ENCODE measurements at regions not wholly inside any gene's neighbourhood (a gene's known extent, or its start where the extent isn't known, plus 50 kb on each side); places are given as distances from the start of the nearest gene placed in this dataset.

DNA sequence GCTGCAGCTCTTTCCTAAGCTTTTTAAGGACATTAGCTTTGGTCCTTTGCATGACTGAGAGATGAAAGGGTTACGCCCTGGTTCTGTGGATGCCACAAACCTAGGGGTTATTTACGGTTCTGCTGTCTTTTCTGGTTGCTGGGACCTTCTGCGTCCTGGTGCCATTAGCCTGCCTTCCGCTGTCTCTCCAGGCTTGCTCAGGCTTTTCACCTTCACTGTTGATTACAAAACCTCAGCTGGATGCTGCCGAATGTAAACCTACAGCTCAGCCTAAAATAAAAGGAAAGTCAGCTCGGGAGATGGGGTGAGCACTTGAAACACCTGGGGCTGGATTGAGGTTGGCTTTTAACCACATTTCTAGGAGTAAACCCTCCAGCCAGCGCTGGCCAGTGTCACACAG is 130.9 kb upstream of the ARHGAP28 start:
- Histone ChIP-seq H3K9ac (ENCODE audit: low read length) (no peak overlapping the region), H3K27ac (ENCODE audit: low read length) (no peak overlapping the region), H3K9me3 (ENCODE audit: control insufficient read depth, low read depth, low read length) (no peaks in the 10 kb centered on the region), H3K4me3 (ENCODE audit: low read length) (no peak overlapping the region), H3K4me1 (ENCODE audit: control insufficient read depth, low read depth, low read length) (peaks cover 5% of the 10 kb centered on the region), H3K27me3 (ENCODE audit: control insufficient read depth, insufficient read depth, low read length) (no peaks in the 10 kb centered on the region), H3K36me3 (ENCODE audit: control insufficient read depth, low read depth, low read length) (no peaks in the 10 kb centered on the region)

DNA sequence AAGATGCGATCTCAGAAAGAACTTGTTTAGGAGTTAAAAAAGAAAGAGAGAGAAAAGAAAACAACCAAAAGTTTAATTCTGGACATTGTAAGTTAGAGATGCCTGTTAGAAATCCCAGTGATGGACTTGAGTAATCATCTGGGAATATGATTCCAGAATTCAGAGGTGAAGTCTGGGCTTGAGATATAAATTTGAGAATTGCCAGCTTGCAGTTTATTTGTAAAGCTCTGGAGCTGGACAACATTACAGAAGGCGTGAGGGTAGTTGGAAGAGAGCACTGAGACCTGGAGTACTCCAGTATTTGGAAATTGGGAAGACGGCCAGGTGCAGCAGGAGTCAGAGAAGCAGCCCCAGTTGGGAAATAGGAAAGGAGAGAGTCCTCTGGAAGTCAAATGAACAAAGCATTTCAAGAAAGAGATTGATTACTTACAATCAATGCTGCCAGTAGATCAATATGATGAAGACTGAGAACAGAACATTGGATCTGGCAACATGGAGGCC is 128.8 kb upstream of the ARHGAP28 start:
- Histone ChIP-seq H3K9ac (ENCODE audit: low read length) (no peak overlapping the region), H3K27me3 (ENCODE audit: control insufficient read depth, insufficient read depth, low read length) (no peaks in the 10 kb centered on the region), H3K4me1 (ENCODE audit: control insufficient read depth, low read depth, low read length) (peaks cover 5% of the 10 kb centered on the region), H3K9me3 (ENCODE audit: control insufficient read depth, low read depth, low read length) (no peaks in the 10 kb centered on the region), H3K27ac (ENCODE audit: low read length) (no peak overlapping the region), H3K36me3 (ENCODE audit: control insufficient read depth, low read depth, low read length) (no peaks in the 10 kb centered on the region), H3K4me3 (ENCODE audit: low read length) (no peak overlapping the region)

DNA sequence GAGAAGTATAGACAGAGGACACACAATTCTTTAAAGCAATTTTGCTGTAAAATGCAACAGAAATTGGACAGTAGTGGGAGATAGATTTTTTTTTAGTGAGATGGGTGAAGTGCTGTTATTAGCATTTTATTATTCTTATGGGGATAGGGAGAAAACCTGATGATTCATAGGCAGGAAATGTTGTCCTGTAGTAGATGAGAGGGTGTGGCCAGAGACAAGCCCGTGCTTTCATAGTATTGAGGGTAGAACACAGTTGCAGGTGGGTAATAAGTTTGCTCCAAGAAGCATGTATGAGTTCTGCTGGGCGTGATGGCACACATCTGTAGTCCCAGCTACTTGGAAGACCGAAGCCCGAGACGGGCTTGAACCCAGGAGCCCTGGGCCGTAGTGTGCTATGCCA is 128.3 kb upstream of the ARHGAP28 start:
- Histone ChIP-seq H3K27ac (ENCODE audit: low read length) (no peak overlapping the region), H3K4me3 (ENCODE audit: low read length) (no peak overlapping the region), H3K9ac (ENCODE audit: low read length) (no peak overlapping the region), H3K36me3 (ENCODE audit: control insufficient read depth, low read depth, low read length) (no peaks in the 10 kb centered on the region), H3K9me3 (ENCODE audit: control insufficient read depth, low read depth, low read length) (no peaks in the 10 kb centered on the region), H3K4me1 (ENCODE audit: control insufficient read depth, low read depth, low read length) (peaks cover 9% of the 10 kb centered on the region), H3K27me3 (ENCODE audit: control insufficient read depth, insufficient read depth, low read length) (no peaks in the 10 kb centered on the region)

DNA sequence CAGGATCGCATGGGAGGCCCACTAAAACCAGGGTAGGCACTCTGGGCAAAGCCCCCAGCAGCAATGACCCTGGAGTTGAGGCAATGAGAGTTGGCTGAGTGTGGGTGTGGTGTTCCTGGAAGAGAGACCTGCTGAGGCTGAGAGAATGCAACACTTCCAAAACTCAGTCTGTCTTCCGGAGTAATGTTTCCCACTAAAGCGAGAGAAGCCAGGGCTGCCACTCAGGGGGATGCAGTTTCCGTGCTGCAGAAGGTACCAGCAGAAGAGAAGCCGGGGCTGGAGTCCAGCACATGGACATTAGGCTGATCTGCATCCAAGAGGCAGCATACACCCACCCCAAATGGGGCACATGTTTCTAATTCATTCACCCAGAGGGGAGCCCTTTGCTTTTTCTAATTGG is 127.2 kb upstream of the ARHGAP28 start:
- Histone ChIP-seq H3K4me3 (ENCODE audit: low read length) (no peak overlapping the region), H3K36me3 (ENCODE audit: control insufficient read depth, low read depth, low read length) (no peaks in the 10 kb centered on the region), H3K9ac (ENCODE audit: low read length) (no peak overlapping the region), H3K4me1 (ENCODE audit: control insufficient read depth, low read depth, low read length) (peaks cover 20% of the 10 kb centered on the region), H3K27ac (ENCODE audit: low read length) (no peak overlapping the region), H3K9me3 (ENCODE audit: control insufficient read depth, low read depth, low read length) (no peaks in the 10 kb centered on the region), H3K27me3 (ENCODE audit: control insufficient read depth, insufficient read depth, low read length) (no peaks in the 10 kb centered on the region)

DNA sequence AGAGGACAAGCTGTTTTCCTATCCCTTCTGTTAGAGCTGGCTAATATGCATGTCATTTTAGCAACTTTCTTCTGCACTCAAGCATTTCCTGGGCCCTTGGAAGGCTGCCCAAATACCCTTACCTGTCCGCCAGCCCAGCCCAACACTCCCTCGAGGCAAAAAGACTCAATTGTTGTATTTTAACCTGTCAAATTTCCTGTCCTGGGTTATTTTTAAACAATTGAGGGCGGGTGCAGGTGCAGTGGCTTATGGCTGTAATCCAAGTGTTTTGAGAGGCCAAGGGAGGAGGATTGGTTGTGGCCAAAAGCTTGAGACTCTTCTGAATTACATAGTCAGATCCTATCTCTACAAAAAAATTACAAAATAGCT is 125.0 kb upstream of the ARHGAP28 start:
- H3K4me1 ChIP-seq (ENCODE audit: control insufficient read depth, low read depth, low read length), result peaks cover 15% of the 10 kb centered on the region
- H3K27ac ChIP-seq (ENCODE audit: low read length), result no peak overlapping the region
- no peak overlapping the region for H3K4me3 ChIP-seq (ENCODE audit: low read length)
- no peaks in the 10 kb centered on the region for H3K27me3 ChIP-seq (ENCODE audit: control insufficient read depth, insufficient read depth, low read length)
- no peak overlapping the region for H3K9ac ChIP-seq (ENCODE audit: low read length)
- H3K36me3 ChIP-seq (ENCODE audit: control insufficient read depth, low read depth, low read length), result no peaks in the 10 kb centered on the region
- H3K9me3 ChIP-seq (ENCODE audit: control insufficient read depth, low read depth, low read length), result no peaks in the 10 kb centered on the region

DNA sequence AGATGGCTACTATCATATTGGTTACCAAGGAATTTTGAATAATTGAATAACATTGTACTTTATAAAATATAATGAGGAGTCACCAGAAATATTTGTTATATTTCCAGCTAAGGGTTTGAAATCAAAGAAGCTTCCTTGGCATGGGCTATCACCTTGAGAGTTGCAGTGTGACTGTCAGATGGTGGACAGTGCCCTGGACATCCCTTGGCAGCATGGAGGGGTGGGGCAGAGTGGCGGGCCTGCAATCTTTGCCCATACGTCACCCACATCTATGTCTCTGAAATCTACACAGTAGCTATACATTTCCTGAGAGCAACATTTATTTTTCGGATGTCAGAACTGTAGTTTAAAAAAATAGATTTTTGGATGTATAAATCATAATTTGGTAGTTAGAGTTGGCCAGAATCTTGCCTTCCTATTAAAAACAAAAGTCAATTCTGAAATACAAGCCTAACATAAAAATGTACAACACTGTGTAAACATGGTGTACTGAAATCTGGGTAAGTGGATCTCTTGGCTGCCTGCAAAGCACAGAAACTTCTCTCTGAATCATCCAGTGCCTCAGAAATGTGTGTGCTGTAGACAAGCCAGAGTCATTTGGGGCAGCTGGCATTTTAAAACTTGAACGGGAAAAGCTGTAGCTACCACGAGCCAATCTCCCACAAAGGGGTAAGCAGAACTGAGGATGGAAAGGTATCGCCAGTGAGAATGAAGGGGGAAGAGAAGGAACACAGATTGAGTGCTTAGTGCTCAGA is 124.2 kb upstream of the ARHGAP28 start:
- Histone ChIP-seq H3K27me3 (ENCODE audit: control insufficient read depth, insufficient read depth, low read length) (no peaks in the 10 kb centered on the region), H3K4me3 (ENCODE audit: low read length) (no peak overlapping the region), H3K27ac (ENCODE audit: low read length) (no peak overlapping the region), H3K9ac (ENCODE audit: low read length) (no peak overlapping the region), H3K4me1 (ENCODE audit: control insufficient read depth, low read depth, low read length) (peaks cover 15% of the 10 kb centered on the region), H3K36me3 (ENCODE audit: control insufficient read depth, low read depth, low read length) (no peaks in the 10 kb centered on the region), H3K9me3 (ENCODE audit: control insufficient read depth, low read depth, low read length) (no peaks in the 10 kb centered on the region)

DNA sequence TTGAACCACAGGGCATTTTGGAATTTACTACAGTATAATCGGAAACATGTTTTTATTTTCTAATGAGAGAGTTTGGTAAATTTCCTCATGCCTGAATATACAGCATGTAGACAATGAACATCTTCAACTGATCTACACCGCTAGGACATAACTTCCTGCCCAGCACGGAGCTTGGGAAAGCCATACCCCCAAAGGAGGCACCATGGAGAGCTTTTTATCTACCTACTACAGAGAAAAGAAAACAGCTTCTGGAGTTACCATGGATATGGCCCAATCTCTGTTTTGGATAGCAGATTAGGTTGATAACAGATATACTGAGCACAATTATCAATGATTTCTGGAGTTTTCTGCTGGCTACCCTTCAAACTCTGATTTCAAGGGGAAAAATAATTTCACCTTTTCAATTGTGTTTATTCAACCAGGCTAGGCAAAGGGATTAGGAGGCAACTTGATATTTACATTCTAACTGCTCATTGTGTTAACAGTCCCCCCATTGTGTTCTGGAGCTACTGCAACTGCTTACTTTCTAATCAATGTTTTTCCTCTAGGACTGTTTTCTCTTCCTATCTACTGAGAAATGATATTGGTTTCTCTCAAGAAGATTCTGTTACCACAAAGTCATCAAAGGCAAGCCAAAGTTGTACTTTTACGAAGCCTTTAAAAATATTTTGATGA is 123.0 kb upstream of the ARHGAP28 start:
- Histone ChIP-seq H3K9me3 (ENCODE audit: control insufficient read depth, low read depth, low read length) (no peaks in the 10 kb centered on the region), H3K9ac (ENCODE audit: low read length) (no peak overlapping the region), H3K4me3 (ENCODE audit: low read length) (no peak overlapping the region), H3K36me3 (ENCODE audit: control insufficient read depth, low read depth, low read length) (no peaks in the 10 kb centered on the region), H3K27ac (ENCODE audit: low read length) (no peak overlapping the region), H3K4me1 (ENCODE audit: control insufficient read depth, low read depth, low read length) (peaks cover 15% of the 10 kb centered on the region), H3K27me3 (ENCODE audit: control insufficient read depth, insufficient read depth, low read length) (no peaks in the 10 kb centered on the region)

DNA sequence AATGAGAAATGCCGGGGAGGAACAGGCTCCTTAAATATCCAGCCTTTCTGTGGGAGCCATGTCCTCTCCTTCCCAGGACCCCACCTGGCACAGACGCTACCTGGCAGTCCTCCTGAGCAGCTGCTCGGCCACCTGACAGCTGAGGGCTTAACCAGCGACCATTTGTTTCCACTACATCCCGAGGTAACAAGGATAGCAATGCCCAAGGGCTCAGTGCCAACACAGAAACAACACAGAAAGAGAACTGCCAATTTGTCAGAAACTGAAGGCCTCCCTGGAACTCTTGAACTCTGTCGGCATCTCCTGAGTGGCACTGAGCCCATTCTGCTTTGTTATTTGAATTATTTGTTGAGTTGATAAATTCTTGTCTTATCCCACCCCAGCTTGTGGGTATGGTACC is 122.2 kb upstream of the ARHGAP28 start:
- Histone ChIP-seq H3K27ac (ENCODE audit: low read length) (no peak overlapping the region), H3K4me1 (ENCODE audit: control insufficient read depth, low read depth, low read length) (peaks cover 15% of the 10 kb centered on the region), H3K27me3 (ENCODE audit: control insufficient read depth, insufficient read depth, low read length) (no peaks in the 10 kb centered on the region), H3K36me3 (ENCODE audit: control insufficient read depth, low read depth, low read length) (no peaks in the 10 kb centered on the region), H3K9me3 (ENCODE audit: control insufficient read depth, low read depth, low read length) (no peaks in the 10 kb centered on the region), H3K9ac (ENCODE audit: low read length) (no peak overlapping the region), H3K4me3 (ENCODE audit: low read length) (no peak overlapping the region)

DNA sequence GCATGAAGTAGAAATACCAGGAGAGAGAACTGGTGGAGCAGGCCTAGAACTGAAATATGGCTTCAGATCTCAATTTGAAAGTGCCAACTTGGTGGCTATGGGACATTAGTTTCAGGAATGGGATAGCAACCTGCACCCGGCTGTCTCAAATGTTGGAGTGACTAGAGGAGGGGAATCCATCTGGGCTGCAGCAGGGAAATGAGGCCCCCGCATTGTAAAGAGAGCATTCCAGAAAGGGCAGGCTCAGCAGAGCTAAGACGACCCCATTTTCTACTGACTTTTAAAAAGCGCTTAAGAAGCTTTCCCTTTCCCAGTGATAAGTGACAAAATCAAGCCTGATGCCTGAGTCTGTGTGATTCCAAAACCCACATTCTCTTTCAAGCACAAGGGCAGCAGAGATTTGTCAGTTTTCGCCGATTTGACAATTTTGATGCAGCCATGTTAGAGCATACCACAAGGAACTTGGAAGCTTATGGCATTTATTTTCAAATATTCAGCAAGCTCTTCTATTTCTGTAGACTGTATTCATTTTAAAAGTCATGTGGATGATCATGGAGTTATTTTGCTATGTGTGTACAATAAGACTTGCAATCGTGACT is 119.8 kb upstream of the ARHGAP28 start:
- Histone ChIP-seq H3K27ac (ENCODE audit: low read length) (no peak overlapping the region), H3K4me3 (ENCODE audit: low read length) (no peak overlapping the region), H3K9me3 (ENCODE audit: control insufficient read depth, low read depth, low read length) (no peaks in the 10 kb centered on the region), H3K4me1 (ENCODE audit: control insufficient read depth, low read depth, low read length) (peaks cover 15% of the 10 kb centered on the region), H3K36me3 (ENCODE audit: control insufficient read depth, low read depth, low read length) (no peaks in the 10 kb centered on the region), H3K27me3 (ENCODE audit: control insufficient read depth, insufficient read depth, low read length) (no peaks in the 10 kb centered on the region), H3K9ac (ENCODE audit: low read length) (no peak overlapping the region)

DNA sequence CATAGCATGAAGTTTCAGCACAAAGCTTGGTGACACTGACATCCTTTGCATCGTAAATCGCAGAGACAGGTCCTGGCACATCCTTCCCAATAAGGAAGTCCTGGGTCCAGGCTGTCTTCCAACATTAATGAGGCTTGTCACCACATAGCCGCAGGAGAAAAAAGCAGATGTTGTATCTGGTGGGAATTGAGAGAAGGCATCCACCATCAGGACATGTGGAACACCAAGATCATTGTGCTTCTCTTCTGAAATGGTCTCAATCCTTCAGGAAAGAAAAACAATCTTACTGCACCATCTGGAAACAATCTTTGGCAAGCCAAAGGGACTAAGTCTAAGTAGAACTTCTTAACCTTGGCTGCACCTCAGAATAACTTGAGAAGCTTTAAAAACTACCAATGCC is 119.0 kb upstream of the ARHGAP28 start:
- H3K4me3 ChIP-seq (ENCODE audit: low read length), result no peak overlapping the region
- no peaks in the 10 kb centered on the region for H3K36me3 ChIP-seq (ENCODE audit: control insufficient read depth, low read depth, low read length)
- no peaks in the 10 kb centered on the region for H3K9me3 ChIP-seq (ENCODE audit: control insufficient read depth, low read depth, low read length)
- H3K9ac ChIP-seq (ENCODE audit: low read length), result no peak overlapping the region
- no peaks in the 10 kb centered on the region for H3K27me3 ChIP-seq (ENCODE audit: control insufficient read depth, insufficient read depth, low read length)
- H3K4me1 ChIP-seq (ENCODE audit: control insufficient read depth, low read depth, low read length), result peaks cover 15% of the 10 kb centered on the region
- H3K27ac ChIP-seq (ENCODE audit: low read length), result no peak overlapping the region

DNA sequence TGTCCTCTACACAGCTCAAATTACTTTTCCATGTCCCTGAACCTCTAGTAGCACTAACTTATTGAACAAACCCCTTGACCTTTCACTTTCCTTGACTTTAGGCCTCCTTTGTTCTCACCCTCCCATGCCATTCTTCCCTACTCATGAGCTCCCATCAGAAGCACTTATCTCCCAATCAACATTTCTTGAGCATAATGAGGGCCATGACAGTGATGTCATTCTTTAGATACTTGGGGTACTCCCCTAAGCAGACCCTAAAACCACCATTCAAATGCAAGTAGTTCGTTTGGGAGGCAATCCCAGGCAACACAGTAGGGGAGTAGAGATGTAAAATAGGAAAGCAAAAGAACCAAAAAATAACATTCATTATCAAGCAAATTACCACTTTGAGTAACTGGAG is 115.9 kb upstream of the ARHGAP28 start:
- Histone ChIP-seq H3K27me3 (ENCODE audit: control insufficient read depth, insufficient read depth, low read length) (no peaks in the 10 kb centered on the region), H3K36me3 (ENCODE audit: control insufficient read depth, low read depth, low read length) (no peaks in the 10 kb centered on the region), H3K9ac (ENCODE audit: low read length) (no peak overlapping the region), H3K4me1 (ENCODE audit: control insufficient read depth, low read depth, low read length) (no peaks in the 10 kb centered on the region), H3K4me3 (ENCODE audit: low read length) (no peak overlapping the region), H3K27ac (ENCODE audit: low read length) (no peak overlapping the region), H3K9me3 (ENCODE audit: control insufficient read depth, low read depth, low read length) (no peaks in the 10 kb centered on the region)
